GM18511 (cell line): ENCODE measurements at regions not wholly inside any gene's neighbourhood (a gene's known extent, or its start where the extent isn't known, plus 50 kb on each side); places are given as distances from the start of the nearest gene placed in this dataset.

Experiments used
- ATAC-seq: cut with Tn5 transposase; IDR thresholded peaks from one replicate; pipeline ENCODE4 v1.9.1; 2021; ENCODE audit warnings: mild to moderate bottlenecking, moderate library complexity; ENCODE audit not compliant: unreplicated experiment

DNA sequence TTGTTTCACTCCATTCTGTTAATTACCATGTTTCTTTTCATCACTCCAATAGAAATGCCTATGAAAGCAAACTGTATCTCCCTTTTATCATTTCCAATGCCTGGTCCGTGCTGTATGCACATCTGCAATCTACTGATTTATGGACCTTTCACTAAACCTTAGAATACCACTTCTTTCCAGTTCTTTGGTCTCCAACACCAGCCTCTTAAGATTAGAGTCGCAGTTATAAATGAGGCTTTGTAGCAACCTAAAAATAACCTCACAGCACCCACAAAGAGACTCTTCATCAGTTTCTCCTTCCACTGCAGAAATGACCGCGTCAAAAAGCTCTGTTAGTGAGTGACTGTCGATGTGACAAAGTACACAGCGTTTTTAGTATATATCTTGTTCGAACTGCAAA is 282.6 kb downstream of the ADGRA3 start:
- no peak for ATAC-seq

DNA sequence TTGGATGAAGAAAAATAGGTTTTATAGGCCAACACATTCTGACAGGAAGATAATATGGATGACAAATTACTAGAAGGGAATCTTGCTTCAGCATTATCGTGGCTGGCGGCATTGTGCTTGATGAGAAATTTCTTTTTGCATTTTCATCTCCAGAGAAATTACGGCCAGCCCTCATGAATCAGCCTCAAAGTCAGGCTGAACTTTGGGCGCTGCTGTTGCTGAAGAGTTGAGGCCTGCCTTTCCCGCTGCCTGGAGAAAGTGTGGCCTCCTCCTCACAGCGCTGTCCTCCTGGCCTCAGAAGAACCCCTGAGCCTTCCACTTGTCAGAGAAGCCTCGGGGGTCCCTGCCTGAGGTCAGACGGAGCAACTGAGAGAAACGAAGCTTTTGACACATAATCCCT is 272.4 kb upstream of the KCNIP4 start:
- ATAC-seq: no peak

DNA sequence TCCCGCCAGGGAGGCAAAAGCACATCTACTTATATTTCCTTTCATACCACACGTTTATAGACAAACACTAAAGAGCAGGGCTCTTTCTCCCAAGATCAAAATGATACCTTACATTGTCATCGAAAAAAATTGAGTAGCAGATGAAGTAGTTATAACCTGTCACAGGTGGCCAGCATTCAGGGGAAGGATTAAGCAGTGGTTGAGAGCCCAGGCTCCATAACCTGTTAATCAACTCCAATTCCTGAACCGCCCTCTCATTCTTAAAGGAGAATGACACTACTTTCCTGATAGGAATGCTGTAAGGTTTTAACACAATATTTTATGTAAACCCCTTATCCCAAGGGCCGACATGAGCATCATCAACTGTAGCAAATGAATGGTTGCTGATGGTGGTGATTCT is 268.9 kb upstream of the KCNIP4 start:
- ATAC-seq: no peak

DNA sequence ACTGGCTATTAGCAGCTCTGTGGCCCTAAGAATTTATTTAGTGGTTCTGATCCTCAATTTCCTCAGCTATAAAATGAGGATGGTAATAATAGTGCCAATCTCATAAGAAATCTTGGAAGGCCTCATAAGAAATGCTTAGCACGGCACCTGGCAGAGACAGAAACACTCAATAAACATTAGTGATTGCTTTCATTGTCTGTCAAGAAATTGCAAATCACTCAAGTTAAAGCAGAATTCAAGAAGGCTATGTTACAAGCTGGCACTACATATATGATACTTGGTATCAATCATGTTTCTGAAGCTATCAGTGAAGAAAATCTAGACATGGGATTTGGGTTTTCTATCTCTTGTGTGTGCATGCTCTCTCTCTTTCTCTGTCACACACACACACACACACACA is 267.7 kb upstream of the KCNIP4 start:
- ATAC-seq: no peak

DNA sequence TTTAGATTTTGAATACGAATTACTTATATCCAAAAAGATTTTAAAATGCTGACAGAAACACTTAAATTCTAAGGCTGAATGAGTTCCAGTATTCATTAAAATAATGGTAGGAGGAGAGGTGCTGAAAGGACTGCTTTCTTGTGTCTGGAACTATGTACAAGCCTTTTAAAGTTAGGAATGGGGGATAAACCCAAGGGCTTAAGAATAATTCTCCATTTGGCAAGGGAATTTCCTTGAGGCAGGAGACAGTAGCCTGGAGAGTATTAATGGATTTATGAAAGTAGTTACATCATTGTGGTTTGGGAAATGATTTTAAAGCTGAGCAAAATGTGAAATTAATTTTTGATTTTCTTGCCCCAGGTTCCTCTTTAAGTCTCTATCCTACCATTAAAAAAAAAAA is 266.5 kb upstream of the KCNIP4 start:
- no peak for ATAC-seq

DNA sequence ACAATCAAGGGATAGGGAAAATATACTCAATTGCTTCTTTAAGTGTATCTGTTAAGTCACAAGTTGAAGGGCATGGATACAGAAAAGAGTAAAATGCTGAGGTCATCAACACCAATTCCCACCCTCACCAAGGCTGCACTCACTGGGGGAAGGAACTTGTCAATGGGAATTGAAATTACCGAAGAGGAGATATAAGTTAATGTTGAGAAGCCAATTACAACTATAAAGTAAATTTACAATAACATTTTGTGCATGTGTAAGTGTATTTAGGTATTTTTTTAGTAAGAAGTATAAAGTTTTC is 255.1 kb upstream of the KCNIP4 start:
- ATAC-seq: no peak

DNA sequence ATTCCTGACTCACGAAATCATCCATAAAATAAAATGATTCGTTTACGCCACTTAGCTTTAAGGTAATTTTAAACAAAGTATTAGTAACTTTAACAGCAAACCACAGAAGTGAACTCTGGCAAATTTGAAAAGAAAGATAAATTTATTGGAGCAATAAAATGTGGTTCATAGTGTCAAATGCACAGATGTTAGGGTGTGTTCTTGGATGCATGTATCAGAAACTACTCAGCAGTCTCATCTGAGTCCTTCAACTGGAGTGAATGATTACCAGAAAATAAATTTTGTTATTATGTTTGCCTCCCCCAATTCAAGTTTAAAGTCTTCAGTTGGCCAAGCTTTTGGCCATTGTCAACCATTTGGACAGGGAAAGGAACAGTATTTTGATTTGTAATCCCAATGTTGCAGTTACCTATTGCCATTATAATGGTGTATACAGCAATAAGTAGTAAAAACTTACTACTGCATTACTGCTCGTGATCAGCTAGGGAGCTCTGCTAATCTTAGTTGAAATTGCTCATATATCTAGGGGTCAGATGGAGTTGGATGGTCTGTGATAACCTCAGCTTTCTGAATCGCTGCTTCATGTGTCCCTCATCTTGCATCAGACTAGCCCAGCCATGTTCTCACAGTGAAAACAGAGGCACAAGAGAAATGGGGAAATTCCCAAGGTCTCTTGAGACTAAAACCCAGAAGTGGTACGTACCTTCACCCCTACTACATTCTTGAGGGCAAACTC is 254.6 kb upstream of the KCNIP4 start:
- no peak for ATAC-seq

DNA sequence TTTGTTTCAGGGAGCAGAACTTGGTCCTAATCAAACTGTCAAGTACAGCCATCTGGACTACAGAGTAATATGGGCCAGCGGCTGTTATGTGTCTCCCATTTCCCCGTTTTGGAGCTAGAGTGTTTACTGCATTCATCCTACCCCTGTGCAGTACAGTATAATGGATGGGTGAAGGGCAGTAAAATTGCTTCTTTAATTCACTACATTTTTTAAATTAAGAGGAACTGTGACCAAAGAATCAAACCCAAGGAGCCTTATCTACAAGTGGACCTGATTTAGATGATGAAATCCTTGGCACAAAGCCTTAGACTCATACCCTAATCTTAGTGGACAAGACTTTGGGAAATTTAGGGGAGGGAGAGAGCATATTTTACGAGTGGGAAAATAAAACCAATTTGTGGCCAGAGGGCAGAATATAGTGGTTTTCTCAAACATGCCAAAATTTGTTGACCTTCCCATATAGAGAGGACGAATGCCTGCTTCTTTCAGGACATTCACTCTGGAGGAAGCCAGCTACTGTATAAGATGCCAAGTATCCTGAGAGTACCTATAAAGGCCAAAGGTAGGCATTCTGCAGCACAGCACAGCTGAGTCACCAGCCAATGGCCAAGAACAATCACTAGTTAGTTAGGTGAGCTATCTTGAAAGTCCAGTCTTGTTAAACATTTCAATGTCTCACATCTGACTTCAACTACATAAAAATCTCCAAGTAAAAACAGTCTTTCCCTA is 253.8 kb upstream of the KCNIP4 start:
- no peak for ATAC-seq

- no peak for ATAC-seq
Observed at GRCh38 chr4:22201256-22201655, 252.7 kb upstream of the KCNIP4 start.

DNA sequence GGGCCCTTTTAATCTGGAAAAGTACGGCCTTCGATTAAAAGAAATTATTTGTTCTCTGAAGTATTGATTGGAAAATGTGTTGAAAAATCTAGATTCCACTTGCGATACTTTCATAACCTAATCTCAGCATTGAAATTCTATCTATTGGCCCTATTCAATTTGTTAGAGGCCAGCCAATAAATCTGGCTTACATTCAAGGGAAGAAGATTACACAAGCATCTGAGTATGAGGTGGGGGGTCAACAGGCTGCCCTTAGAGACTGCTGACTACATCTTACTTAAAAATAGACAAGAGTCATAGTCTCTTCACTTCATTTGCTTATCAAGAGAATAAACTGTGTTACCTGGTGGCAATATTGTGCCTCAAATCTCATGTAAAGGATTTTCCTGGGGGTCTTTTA is 248.0 kb upstream of the KCNIP4 start:
- ATAC-seq: no peak

GRCh38 chr4:22192084-22192511 is 243.5 kb upstream of the KCNIP4 start:
- ATAC-seq: no peak

- ATAC-seq: no peak
Observed at GRCh38 chr4:22191565-22191964, 243.0 kb upstream of the KCNIP4 start.

DNA sequence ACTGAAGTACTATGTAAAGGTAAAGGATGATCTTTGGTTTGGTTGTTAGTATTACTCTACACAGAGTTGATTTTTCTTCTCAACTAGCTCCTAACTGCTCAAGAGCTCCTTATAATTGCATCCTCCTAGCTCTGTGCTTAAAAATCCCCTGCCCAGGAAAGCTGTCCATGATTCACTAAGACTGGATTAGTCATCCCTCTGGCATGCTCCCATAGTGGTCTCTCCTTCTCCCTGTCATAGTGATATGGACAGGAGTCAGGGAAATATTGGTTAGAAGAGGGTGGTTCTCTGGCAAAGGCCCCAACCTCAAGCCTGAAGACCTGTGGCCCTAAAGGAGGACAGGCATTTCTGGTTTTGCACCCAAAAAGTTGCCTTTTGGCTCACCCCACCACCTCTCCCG is 242.3 kb upstream of the KCNIP4 start:
- no peak for ATAC-seq

DNA sequence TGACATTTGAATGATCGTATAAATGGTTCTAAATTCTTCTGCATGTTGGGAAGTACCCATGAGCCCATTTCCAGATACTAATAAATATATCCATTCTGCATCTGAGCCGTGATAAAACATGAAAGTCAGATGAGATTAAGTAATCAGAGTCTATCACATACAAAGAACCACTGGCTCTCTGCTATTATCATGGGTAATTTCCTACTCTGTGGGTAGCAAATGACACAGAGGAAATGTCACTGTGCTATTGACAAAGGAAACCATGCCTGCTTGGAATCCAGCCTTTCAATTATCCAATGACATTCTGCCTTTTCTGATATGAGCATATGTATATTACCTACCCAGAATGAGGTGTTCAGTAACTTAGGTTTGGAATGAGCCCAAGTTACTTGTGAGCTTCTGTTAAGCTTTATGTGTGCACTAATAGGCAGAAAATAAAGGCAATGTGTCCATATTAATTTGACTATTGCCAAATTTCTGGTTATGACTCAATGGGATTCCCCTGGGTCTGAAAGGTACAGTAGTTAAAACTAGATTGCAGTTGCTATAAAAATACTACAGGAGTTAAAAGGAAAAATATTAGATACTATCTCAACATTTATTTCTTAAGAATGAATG is 238.7 kb upstream of the KCNIP4 start:
- no peak for ATAC-seq

GRCh38 chr4:22181736-22182135 is 233.2 kb upstream of the KCNIP4 start:
- ATAC-seq: no peak

DNA sequence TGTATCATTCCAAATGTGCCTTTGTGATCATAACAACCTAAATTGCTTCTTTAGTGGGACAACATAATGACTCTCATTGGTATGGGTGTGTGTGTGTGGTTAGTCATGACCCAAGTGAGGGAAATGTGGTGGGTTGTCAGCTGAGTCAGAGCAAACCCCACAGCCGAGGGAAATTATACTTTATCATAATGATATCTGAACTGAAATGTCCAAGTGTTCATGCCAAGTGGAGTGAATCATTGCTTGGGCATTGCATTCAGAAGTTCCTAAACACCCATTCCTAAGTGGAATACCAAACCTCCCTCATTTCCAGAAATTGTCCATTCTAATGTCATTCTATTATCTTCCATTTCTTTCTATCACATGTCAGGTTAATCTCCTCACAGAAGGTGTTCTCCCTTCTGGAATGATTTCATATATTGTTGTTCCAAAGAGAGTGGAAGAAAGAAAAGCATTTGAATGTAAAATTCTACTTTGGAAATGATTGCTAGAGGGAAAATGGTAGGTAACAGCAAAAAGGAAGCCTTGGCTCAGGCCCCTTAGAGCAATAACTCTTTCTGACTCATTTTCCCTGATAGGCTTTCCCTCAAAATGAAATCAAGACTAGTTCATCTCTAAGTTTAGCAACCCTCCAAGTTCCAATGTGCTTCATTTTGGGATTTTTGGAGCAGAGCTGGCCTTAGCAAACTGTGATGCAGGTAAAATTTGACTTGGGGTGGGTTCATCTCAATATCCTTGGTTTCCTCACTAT is 230.7 kb upstream of the KCNIP4 start:
- ATAC-seq: no peak

GRCh38 chr4:22174640-22175039 is 226.1 kb upstream of the KCNIP4 start:
- ATAC-seq: no peak

DNA sequence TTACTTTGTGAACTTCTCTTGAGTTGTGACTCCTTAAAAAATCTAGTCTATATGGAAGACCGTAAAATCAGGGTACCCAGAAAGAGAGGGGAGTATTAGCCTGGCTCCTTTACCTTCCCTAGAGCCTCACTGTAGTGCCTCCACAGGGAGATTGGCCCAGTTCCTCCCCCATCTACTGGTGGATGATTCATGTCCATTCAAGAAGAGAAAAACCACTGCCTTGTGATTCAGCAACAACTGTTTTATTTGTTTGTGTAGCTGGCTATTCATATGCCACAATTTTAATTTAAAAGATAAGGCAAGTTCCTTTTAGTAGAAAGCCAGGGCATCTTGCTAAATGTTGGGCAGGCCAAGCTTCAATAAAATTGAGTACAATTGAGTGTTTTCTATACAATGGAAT is 221.8 kb upstream of the KCNIP4 start:
- ATAC-seq: no peak

- no peak for ATAC-seq
Observed at GRCh38 chr4:22167201-22167600, 218.6 kb upstream of the KCNIP4 start.

GRCh38 chr4:22162454-22162853 is 213.9 kb upstream of the KCNIP4 start:
- no peak for ATAC-seq

- ATAC-seq: no peak
Observed at GRCh38 chr4:22130741-22131140, 182.2 kb upstream of the KCNIP4 start.
